HG03280 (cell line): ENCODE measurements at regions not wholly inside any gene's neighbourhood (a gene's known extent, or its start where the extent isn't known, plus 50 kb on each side); places are given as distances from the start of the nearest gene placed in this dataset.

Experiments
- ATAC-seq: cut with Tn5 transposase; IDR thresholded peaks from one replicate; pipeline ENCODE4 v1.9.1; 2021; ENCODE audit warnings: mild to moderate bottlenecking, moderate library complexity; ENCODE audit not compliant: unreplicated experiment

DNA sequence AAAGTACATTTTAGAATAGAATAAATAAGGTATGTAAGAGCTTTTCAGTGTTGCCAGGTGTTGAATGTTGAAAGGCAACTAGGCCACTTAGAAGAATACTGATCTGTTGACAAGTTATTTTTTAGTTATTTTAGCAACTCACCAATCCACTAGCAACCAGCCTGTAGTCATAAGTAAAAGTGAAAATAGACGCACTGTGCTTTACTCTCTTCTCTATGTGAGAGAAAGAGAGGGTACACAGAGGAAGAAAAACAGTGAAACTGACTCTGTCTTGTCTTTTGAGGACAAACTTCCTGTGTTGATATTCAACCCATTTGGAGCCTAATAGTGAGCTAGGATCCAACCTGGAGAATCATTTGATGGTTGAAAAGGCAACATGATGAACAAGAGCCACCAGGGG is 327.1 kb upstream of the GOLIM4 start:
- ATAC-seq = no peak

DNA sequence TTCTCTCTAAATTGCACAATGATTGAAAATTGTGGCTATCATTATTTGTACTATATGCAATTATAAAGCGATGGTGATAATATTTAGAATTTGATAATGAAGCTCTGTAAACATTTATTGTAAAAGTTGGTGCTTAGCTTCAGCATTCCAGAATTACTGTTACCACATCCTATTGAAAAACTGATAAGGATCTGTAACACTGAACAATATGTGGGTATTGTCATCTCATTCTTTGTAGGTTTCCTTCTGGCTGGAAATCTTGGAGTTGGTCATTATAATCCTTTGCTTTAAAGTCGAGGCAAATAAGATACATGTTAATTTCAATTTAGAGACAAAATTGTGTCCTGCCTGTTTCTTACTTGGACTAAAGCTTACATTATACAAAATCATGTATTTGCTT is 323.4 kb upstream of the GOLIM4 start:
- ATAC-seq = no peak

DNA sequence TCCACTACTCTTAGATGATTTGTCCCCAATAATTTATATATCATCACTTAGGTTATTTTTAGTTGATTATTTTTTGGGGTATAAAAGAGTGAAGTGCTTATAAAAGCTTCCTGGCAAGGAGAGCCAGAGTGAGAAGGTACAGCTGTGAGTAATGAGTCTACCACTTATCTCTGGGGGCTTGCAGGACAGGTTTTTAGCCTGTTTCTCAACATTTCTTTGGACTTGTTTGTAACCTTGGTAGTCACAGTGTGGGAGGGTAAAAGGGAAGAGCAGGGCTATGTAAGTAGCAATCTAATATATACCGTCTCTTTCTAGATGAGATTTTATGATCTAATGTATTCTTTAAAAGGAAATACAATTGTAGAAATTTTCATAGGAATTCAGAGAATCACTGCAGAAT is 321.3 kb upstream of the GOLIM4 start:
- ATAC-seq = no peak

DNA sequence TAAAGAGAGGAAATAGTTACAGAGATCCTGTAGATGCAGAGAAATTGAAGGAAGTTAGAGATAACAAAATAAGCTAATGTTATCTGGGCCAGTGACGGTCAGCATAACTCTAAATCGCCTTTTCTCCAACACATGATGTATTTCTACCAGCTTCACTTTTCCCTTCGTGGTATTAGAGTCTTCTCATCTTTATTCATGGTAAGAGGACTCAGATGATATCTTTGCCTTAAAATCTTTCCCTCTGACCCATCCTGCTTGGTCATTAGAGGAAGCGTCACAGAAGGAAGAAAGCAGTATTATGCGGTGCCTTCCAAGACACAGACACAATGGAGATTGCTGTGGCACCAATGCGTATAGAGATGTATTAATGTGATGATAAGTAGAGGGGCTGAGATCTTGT is 320.7 kb upstream of the GOLIM4 start:
- no peak for ATAC-seq

DNA sequence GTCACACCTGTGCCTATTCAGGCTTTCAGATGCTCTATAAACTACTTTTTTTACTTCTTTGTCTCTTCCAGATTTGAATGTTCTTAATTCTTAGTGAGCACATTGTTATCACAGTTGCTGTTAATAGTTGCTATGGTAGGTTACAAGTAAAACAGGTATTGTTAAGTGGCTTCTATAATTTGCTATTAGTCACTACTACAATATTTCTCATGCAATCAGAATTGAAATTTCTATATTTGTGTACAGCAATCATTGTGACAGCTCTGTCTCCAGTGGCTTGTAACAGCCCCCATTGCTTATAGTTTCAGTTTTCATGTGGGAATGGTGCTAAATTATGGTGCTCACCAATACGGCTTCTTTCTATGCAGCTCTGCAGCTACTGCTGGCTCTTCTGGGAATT is 318.4 kb upstream of the GOLIM4 start:
- no peak for ATAC-seq

DNA sequence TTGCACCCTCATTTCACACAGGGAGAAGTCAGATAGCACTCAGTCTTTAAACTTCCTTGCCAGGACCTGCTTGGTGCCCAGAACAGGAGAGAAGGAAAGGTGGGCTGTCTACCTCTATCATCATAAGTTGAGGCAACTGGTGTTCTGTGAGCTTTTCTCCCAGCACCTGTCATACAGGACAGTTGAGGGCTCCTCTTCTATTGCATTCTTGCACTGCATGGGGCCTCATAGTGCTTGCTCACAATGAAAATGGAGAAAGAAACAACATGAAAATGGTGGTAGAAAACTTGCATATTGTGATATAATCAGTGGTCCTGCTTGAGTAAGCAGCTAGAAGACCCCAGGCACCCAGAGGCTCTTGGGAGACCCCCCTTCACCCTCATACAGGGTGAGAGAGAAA is 311.7 kb upstream of the GOLIM4 start:
- ATAC-seq = no peak

DNA sequence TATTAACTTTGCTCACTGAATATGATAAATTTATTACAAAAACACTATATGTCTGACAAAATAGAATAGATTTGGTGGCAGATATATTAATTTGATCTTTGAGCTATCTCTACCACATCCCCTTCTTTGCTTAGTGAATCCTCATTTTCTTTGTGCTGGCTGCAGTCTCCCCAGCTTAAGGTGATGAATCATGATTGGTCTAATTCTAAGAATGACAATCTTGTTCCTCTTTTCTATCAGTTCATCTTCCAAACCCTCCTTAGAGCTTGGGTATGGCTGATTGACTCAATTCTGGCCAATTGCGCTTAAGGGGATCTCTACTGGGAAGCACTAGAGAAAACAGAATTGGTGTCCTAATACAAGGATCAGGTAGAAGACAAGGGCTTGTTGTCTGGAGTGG is 309.6 kb upstream of the GOLIM4 start:
- ATAC-seq = no peak

DNA sequence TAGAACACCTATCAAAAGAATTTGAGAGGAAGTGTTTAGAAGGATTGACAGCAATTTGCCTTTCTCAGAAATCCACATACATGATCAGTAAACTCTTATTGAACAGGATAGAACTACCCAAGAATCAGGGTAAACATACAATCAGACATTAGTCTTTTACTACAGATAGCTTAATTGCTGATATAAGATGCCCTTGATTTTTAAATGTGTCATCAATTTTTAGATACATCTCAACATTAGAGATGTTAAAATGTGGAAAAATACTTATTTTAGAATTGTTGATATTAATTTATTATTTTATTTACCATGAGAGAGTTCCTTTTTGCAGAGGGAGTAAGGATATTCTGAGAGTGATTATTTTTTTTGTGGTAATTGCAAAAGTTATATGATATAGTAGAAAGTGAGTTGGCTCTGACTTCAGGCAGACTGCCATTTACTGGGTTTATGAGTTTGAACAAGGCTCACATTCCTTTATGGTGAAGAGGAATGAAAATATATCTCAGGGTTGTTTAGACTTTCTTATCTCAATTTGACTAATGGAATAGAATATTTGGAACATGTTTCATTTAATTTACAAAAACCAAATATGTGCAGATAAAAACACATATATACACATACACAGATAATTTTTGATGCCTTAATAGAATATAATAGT is 302.8 kb upstream of the GOLIM4 start:
- no peak for ATAC-seq

DNA sequence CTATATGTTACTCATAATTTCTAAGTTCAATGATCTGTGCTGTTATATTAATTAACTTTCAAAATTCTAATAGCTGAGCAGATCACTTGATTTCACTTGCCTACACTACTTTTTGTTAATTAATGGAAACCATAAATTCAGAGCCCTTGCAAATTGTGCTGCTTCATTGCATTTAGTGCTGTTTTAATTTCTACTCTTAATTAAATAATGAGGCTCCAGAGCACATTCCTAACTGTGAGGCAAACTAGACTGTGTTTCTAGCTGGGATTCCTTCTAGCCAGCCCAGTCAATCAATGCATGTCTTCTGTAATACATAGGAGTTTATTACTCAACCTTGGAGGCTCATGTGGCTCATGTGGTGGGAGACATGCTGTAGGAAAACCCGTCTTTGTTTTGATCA is 301.1 kb upstream of the GOLIM4 start:
- ATAC-seq = no peak

DNA sequence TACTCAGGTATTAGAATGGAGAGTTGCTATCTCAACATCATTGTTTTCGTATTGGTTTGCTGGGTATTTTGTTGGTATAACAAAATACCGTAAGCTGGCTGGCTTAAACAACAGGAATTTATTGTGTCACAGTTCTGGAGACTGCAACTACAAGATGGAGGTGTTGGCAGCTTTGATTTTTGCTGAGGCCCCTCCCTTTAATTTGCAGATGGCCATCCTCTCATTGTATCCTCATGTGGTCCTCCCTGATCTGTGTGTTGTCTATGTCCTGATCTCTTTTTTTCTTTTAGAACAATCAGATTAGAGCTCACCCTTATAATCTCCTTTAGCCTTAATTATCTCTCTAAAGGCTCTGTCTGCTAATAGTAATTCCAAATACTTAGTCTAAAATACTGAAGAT is 299.8 kb upstream of the GOLIM4 start:
- ATAC-seq = no peak

DNA sequence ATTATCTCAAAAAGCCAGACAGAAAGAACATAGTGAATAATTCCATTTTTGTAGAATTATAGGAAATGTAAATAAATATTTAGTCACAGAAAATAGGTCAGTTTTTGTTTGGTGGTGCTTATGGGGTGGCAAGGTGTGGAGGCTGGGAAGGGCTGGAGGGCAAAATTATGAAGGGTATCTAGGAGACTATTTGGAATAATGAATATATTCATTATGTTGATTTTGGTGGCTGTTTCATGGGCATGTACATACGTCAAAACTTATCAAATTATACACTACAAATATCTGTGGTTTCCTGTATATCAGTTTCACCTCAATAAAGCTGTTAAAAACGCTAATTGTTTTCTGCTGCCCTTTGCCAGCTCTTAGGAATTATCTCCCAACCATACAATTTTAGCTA is 298.7 kb upstream of the GOLIM4 start:
- no peak for ATAC-seq

DNA sequence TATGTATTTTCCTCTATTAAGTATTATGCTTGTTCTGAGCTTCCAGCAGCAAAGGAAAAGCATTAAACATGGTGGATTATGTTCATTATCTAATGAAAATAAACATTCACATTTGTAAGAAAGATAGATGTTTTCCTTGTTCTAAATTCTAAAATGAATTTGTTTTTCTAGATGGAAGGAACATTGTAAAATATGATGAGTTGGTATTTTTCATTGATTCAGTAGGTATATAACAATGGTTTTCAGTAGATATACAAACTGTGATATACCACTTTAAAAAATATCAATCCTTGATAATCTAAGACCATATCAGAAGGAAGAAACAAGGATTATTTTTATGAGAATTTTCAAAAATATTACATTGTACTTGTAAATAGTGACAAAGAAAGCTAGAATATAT is 290.6 kb upstream of the GOLIM4 start:
- no peak for ATAC-seq

DNA sequence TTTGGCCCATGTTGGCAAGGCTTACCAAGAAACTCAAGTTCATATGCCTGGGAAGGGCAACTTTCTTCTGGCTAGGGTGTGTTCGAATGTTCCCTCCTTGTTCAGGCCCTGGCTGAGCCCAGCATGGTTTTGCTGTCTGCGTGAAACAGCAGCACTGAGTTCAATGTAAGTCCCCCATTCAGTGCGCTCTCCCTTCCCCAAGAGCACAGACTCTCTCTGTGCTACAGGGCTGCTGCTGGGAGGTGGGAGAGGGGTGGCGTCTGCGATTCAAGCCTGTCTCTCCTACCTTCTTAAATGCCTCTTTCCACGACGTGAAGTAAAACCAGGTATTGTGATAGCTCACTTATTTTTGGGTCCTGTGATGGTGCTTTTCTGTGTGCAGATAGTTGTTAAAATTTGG is 289.3 kb upstream of the GOLIM4 start:
- ATAC-seq = no peak

DNA sequence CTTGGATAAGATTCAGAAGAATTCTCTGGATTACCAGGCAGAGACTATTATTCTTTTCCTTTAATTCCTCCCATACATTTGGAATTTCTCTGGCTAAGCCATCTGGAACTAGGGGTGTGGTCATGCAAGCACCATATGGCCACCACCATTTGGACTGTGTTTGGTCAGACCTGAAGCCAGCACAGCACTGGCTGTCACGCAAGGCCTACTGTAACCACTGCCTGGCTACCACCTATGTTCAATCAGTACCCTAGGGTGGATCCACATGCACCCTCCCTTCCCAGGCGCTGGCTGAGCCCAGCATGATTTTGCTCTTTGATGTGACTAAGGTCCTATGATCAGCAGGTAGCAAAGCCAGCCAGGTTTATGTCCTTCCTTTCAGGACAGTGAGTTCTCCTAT is 287.8 kb upstream of the GOLIM4 start:
- no peak for ATAC-seq

DNA sequence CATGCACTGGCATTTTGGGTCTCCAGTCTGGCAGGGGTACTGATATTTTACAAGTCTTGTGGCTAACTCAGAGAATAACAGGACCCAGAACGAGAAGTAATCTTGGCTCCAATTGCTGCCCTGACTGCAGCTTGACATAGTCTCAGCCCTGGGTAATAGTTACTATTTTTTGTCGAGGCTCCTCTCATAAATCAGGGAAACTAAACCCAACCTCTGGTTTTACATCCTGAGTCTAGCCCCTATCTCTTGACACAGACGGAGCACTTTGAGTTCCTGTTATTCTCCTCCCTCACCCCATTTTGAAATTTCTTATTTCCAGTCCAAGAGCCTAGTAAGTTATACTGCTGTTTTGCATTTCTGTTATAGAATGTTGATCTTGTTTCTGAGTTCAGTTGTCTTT is 276.1 kb upstream of the GOLIM4 start:
- ATAC-seq = no peak

DNA sequence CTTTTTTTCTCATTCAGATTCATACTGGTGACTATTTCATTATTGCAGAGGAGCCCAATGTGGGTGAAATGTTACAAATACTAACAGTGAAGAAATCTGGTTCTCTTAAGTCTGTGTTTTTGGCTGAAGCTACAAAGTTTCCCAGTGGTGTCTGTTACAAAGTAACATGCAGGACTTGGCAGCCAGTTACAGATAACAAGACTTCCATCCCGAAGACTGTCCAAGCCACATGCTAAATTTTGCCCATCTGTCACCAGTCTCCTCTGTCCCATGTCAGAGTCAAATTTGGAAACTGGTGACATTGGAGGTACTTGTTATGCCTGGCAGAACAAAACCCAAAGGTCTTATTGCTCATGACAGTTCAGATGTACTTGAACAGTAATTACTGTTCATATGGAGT is 269.2 kb upstream of the GOLIM4 start:
- ATAC-seq = no peak

DNA sequence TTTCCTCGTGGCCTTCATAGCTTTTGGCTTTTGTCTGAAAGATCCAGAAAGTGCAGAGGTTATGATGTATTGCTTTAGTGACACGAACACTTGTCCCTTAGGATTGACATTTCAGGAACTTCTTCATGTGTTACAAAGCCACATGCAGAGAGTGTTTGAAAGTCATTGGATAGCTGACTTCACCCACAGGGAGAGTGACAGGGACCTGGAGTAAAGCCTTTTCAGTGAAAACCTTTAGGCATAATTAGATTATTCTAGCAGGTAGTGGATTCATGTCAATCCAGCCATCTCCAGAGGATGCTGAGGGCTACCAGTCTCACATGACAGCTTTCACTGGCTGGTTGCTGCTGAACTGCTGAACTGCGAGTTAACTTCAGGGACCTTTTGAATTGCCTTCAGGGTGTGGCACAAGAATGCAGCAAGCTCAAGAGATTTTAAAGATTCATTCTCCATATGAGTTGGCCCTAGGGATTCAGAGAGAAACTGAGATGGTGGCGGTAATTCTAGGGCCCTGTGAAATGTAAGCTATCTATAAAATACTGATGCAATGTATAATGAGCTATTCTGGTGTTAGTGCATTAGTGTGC is 267.0 kb upstream of the GOLIM4 start:
- no peak for ATAC-seq

DNA sequence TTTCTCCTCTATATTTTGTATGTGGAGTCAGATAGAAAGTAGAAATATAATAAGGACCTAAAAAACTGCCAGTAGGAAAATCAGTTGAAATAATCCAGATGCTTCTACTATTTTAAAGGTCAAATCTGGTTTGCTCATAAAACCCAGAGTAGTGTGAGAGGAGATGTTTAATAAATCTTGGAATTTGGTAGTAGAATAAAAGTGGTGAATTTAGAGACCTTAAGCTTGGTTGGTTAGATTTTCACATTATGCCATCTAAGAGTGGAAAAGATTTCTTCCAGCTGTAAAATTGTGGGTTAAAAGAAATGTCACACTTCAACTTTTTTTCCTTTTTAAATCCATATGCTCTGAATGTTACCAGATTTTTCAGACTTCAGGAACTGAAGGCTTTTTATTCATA is 266.4 kb upstream of the GOLIM4 start:
- no peak for ATAC-seq

DNA sequence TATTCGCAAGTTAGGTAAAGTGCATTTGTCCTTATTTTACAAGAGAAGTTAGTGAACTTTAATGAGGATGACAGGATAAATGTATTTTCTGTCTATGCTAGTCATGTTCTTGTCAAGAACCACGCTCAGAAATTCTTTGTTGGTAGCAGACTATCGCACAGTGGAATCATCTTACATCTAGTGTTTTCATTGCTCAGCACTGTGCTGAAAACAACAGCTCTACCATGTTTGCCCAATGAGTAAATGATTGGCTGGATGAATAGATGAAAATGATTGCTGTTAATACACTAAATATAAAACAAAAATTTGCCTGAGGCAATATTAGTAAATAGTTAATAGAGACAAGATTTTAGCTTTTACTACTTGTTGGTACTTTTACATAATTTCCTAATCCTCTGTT is 265.3 kb upstream of the GOLIM4 start:
- ATAC-seq = no peak

DNA sequence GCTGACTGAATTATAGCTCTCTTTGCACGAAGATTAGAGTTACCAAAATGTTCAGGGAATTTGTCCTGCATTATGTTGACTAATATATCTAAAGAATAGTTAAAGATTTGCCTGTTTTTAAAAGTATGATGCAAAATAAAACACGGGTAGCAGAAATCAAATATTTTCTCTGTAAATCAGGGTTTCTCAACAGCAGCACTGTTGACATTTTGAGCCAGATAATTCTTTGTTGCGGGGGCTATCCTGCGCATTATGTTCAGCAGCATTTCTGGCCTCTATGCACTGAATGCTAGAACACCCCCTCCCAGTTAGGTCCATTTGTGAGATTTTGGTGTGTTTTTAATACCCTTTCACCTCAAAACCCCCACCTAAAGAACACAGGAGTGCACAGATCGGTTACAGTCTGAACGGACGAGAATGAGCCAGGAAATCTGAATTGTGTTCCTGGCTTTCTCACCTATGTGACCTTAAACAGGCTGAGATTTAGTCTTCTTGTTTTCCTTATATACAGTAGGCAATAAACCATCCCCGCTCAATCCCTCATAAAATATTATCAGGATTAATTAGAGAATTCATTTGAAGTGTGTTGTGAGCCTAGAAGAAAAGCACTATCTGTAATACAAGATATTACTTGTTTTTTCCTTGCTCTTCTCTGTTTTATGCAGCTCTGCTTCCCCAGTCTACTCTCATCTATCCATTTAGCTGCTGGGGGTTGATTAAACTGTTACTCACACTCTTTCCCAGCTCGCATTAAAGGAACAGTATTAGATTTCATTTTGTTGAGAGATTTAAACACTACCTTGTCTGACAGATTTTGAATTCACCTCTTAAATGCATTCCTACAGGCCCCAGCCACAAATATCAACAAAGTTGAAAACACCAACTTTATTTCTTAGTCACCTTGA is 247.5 kb upstream of the GOLIM4 start:
- ATAC-seq = no peak

DNA sequence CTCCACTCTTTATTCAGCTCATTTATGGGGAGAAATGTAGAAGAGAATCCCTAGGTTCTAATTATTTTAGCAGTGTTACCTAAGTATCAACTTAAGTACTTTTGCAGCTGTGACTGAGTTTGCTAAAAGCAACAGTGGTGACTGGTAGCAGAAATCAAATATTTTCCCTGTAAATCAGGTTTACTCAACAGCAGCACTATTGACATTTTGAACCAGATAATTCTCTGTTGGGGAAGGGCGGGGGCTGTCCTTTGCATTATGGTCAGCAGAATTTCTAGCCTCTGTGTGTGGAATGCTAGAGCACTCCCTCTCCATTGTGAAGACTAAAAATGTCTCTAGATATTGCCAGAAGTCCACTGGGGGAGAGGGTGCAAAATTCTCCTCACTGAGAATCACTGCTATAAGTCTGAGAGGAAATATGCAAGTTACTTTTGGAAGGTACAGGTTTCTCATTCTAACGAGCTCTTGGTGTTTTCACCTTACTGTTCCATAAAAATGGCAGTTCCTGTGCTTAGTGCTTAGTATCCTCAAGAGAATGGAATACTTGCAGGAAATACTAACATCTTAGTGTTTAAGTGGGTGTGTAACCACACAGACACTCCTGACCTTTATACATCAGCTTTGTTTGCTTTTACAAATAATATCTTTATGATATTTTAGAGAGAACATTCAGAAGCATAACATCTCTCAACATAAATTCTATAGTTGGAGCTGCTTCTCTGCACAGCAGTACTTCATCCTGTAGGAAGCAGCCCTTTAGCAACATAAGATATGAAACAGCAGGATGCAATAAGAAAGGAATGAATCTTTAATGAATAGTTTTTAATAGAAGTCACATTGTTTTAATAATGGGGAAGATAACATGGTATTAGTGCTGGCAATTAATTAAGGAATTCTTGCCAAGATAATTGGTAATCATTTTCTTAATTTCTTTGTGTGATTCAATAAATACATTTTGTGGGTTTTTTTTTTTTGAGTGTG is 246.5 kb upstream of the GOLIM4 start:
- no peak for ATAC-seq
